CD4-positive, alpha-beta T cell treated with Interleukin-17A for 1 hour (primary cell): ENCODE measurements at regions not wholly inside any gene's neighbourhood (a gene's known extent, or its start where the extent isn't known, plus 50 kb on each side); places are given as distances from the start of the nearest gene placed in this dataset.

Source experiments
- DNase-seq: peaks from one replicate; pipeline ENCODE4 v3.0.0-alpha.2; 2020

DNA sequence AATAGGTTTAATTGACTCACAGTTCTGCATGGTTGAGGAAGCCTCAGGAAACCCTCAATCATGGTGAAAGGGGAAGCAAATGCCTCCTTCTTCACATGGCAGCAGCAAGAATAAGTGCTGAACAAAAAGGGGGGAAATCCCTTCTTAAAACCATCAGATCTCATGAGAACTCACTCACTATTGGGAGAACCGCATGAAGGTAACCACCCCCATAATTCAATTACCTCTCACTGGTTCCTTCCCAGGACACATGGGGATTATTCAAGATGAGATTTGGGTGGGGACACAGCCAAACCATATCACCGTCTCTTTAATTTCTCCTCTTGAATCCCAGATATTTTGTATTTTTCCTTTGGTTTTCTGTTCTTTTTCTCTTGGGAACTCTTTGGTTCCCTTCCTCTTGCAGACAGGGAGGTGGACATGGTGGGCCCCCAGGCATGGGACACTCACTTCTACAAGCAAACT, 223.6 kb downstream of the TBXT start:
- no peak for DNase-seq

DNA sequence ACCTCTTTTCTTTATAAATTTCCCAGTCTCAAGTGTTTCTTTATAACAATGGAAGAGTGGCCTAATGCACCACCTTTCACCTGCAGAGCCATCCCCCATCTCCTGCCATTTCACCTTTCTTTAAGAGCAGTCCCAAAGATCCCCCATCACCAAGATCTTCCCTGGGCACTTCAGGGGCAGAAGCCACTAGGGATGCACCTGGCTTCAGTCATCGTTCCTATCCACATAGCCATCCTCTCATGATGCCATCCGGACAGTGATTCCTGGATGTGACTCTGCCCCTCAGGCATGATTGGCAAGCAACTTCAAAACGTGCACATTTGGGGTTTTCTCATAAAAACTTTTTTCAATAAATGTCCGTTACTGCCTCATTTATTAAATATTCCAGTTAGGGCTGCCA, 225.9 kb downstream of the TBXT start:
- DNase-seq: no peak

DNA sequence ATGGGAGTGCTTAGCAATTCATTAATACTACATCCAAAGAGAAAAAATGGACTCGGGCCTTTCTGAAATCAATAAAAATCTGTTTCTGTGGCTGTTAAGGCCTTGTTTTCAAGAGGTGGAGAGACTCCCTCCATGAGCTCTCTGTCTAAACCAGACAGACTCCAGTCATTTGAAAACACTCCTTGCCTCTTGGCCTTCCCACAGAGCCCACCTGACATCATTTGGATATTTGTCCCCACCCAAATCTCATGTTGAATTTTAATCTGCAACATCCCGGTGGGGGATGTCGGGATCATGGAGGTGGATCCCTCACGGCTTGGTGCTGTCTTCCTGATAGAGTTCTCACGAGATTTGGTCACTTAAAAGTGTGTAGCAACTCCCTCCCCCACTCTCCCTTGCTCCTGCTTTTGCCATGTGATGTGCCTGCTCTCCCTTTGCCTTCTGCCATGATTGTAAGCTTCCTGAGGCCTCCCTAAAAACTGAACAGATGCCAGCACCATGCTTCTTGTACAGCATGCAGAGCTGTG, 226.3 kb downstream of the TBXT start:
- DNase-seq: no peak

DNA sequence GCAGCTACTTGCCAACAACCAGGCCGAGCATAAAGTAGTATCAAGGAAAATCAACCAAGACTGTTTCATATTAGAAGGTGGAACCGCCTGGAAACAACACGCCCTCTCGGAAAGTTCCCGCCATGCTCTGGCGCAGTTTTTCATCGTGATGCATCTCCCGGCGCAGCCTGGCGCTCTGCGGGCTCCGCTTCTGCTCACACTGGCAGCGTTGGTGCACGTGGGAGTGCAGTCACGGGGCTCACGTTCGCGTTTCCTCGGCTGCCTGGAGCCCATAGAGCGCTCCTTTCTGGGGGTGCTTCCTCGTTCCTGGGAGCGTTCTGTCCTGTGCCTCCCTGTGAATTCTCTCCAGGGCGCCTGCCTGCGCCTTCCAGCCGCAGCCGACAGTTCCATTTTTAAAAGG, 227.3 kb downstream of the TBXT start:
- DNase-seq: no peak

DNA sequence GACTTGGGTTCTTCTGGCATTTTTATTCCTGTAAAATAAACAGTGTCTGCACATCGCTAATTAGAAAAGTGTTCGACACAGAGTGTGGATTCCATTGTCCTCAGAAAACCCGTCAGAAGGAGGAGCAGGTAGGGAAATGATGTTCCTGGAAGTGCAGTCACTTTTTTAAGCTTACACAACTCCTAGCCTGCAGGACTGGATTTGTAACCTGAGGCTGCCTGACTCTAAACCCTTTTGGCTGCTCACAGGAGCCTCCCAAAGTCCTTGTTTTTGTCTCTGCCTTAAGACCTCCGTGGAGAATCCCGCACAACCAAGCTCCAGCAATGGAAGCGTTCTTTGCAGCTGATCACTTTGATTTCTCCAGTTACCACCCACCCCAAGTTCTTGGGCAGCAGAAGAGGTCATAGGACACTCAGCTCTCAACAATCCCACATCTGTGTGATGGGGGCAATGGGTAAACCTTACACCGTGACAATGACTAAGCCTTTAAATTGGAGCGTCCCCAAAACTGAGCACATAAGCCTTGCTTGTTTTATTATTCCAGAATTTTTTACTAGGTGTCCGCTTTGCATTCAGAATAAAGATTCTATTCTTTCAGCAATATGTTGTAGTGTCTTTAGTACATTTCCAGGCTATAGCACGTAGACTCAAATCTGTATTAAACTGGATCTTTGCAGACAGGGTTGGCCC, 227.9 kb downstream of the TBXT start:
- no peak for DNase-seq

DNA sequence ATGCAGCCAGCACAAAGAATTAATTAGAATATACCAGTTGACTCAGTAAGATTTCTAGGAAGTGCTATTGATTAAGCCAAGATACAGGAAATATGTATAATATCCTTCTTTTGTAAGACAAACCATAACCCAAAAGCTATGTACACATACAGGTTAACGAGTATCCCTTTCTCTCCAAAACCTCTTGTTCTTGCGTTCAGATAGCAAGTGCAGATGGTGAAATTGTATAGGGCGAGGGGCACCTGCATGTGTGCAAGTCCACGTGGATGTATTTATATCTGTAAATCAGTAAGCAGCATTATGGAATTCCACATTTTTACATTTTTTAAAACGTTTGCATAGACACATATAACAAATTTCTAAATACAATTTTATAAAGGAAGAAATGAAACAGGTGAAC, 228.6 kb downstream of the TBXT start:
- no peak for DNase-seq

DNA sequence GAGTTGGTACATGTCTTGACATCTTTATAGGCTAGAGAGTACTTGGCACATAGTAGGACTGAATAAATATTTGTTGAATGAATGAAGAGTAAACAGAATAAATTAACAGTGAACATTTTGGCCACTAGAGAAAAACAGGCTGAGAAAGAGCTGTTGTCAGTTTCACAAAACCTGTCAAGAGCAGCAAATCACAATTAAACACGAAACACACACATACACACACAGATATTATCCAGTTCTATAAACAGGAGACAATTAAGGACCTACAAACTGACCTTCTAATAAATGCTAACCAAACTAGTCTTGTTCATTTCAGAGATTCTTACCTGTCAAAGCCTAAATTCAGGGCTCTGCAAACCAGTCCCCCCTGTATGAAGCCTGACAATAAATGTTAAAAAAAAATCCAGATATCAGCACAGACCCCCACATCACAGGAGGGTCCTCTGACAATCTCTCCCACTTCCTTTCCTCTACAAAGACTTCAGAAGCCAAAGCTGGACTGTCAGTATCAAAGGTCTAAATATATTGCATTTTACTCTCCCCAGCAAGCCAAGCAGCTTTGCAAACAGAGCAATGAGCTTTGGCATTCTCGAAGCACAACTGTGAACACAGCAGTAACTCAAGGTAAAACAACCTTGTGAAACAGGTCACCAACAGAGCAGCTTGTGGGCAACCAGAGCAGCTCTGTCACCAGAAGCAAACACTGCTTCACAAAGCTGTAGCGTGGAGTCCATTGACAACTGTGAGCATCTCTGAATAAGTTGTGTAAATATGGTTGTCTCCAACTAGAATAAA, 229.9 kb downstream of the TBXT start:
- DNase-seq: no peak

DNA sequence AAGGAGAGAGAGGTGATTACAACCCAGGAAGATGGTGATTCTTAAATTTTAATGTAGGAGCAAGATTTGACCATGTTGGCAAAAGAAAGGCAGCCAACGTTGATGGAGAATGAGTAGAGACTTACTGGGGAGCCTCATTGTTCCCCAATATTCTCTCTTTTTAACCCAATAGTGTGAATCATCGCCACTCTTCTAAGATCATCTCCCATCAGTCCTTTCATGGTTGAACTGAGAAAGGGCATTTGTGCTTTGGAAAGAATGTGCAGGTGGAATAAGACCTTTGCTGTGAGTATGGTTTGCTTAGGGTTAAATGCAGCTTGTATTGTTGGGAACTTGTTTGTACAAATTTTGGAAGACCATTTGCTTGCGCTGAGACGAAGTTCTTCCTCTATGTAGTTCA, 231.0 kb downstream of the TBXT start:
- DNase-seq: no peak

DNA sequence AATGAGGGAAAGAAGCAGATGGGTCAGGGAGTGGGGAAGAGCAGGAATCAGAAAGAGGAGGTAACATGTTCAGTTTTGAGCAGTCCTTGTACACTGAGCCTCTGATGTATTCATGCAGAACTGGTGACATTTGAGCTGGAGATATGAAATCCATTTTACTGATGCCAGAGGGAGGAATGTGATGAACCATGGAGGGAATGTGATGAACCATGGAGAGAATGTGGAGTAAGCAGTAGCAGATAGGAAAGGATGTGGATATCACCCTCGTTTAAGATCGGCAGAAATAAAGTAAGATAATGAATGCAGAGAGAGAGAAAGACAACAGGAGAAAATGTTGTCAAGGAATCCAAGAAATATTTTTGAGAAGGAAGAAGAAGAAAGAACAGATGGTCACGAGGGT, 231.6 kb downstream of the TBXT start:
- DNase-seq: no peak

DNA sequence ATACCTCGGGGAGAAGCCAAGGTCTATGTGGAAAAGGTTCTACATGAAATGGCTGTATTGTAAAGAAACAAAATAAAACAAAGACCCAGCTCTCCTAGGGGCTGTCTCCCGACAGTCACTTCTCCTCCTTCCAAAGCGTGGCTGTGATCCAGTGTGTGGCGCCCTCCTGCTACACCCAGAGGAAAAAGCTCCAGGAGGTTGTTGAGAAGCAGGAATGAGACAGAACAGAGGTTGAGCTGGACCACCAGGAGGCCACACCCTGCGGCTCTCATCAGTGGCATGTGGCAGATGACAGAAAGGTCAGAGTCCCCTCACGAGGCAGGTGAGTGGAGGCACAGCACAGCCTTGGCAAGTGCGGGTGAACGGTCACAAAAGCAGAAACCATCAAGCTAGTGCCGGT, 236.0 kb downstream of the TBXT start:
- no peak for DNase-seq

DNA sequence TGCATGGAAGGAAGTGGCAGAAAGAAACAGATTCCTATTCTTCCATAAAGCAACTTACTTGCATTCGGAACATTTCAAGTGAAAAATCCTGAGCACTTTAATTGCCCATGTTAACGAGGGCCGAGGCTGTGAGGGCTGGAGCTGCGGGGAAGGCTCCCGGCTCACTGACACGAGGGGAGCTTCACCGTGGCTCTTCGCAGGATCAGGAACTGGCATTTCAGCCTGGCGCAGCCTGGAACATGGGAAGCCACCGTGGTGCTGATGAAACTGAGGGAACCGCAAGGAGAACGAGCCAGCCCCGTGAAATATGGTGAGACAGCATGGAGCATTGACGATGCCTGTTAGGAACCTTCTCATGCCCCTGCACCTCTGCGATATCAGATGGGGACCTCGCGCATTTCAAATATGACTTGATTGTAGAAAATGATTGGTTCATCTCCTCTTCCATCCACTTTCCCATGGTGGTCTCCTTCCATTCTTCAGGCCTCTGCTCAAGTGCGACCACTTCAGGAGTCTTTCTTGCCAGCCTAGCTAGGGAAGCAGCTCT, 236.9 kb downstream of the TBXT start:
- no peak for DNase-seq

DNA sequence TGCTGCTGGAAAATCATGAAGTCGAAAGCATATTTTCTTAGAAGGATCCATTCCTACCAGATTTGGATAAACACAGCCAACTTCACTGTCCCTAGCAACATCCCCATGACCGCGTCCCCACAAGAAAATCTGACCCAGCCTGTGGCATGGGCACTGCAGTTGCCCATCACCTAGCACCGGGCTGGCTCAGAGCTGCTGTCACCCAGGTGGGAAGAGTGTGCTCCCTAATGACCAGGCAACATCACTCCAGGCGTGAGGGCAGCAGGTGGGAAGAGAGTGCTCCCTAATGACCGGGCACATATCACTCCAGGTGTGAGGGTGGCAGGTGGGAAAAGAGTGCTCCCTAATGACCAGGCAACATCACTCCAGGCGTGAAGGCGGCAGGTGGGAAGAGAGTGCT, 238.0 kb downstream of the TBXT start:
- no peak for DNase-seq

DNA sequence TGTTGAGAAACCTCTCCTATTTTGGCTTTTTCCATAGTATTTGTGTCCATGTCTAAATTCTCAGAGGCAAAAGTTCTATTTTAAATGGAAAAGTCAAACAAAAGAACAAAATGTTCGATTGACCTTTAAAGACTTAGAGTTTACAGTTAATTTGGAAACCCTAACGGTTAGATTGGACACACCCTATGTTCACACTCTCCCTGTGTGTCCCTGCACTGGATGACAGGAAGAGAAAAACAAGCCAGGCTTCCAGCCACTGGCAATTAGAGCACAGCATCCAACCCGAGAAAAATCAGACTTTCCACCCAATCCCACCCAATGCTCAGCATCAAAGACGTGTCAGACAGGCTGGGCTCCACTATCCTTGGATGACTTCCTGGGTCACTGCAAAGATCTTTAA, 241.3 kb downstream of the TBXT start:
- no peak for DNase-seq

DNA sequence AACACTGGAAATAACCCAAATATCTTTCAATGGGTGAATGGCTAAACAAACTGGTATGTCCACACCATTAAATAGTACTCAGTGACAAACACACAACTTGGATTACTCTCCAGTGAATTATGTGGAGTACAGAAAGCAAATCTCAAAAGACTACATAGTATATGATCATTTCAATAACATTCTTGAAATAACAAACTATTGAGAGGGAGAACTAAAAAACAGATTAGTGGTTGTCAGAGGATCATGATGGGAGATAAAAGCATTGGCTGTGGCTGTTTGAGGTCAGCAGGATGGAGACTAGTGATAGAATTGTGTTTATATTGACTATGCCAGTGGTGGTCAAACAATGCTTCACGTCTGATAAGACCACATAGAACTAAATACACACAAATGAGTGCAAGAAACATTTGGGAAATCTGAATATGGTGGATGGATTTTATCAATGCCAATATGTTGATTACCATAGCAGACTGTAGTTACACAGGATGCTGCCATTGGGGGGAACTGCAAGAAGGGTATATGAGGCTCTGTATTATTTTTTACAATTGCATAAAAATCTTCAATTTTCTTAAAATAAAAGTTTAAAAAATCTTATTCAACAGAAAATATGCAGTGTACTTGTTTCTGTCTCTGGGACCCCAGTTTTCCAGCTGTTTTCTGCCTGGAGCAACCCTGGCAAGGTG, 242.0 kb downstream of the TBXT start:
- no peak for DNase-seq

DNA sequence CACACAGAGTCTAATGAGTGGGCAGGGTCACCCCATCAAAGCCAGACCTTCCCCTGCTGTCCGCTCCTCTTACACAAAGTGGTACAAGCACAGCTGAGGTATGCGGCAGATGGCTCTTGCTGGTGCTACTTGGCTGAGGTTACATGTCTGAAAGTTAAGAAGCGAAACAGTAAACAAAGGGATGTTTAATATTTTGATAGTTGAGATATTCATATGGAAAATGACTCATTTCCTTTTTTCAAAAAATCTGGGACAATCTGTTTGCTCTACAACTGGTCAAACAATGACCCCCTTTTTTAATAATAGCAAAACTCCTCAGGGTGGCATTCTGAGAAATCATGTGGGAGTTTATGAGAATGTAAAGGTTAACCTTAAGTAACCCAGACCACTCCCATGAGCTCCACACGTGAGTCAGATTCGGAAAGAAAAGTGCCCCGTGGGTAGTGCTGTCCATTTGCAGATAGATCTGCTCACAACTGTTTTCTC, 245.3 kb downstream of the TBXT start:
- DNase-seq: no peak

DNA sequence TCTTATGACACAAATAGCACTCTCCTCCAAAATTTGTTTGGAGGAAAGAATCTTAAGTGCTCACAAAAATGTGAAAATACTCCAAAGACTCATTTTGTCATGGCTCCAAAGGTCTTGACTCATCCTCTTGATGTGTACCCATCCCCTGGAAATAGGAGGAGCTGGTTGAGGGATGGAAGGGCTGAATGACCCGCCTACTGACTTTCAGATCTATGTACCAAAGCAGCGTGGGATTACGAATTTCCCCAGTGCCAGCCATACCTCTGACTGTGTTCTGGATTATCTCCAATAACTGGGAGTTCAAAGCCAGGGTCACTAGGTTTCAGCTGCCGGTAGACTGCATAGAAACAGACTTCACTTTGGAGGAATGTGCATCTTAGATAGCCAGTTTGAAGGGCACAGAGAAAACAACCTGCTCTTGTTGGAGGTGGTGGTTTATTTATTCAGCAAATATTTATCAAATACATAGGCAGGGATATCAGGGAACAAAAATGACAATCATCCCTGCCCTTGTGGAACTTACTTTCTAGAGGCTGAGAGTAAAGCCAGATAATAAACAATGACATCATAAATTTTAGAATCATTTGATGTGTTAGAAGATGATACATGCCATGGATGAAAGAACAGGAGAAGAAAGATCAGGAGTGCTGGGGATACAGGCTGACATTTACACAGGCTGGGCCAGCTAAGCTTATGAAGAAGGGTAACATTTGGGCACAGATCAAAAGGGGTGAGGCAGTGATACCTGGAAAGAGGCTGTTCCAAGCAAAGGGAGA, 246.6 kb downstream of the TBXT start:
- DNase-seq: no peak

DNA sequence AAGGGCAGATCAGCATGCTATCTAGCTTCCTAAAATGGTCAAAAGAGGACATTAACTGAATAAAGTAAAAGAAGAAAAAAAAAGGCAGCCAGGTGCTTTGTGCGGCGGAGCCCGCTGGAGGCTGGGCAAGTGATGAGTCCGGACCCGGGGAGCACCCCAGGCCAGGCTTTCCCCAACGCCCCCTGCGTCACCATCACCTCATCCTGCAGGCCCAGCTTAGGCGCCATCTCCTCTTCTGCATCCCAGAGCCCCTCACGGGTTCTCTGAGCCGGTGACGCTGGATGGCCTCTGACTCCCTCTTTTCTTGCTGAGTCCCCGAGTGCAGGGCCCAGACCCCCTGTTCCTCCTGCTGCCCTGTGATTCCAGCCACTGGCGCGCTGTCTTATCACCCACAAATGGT, 250.1 kb downstream of the TBXT start:
- no peak for DNase-seq

DNA sequence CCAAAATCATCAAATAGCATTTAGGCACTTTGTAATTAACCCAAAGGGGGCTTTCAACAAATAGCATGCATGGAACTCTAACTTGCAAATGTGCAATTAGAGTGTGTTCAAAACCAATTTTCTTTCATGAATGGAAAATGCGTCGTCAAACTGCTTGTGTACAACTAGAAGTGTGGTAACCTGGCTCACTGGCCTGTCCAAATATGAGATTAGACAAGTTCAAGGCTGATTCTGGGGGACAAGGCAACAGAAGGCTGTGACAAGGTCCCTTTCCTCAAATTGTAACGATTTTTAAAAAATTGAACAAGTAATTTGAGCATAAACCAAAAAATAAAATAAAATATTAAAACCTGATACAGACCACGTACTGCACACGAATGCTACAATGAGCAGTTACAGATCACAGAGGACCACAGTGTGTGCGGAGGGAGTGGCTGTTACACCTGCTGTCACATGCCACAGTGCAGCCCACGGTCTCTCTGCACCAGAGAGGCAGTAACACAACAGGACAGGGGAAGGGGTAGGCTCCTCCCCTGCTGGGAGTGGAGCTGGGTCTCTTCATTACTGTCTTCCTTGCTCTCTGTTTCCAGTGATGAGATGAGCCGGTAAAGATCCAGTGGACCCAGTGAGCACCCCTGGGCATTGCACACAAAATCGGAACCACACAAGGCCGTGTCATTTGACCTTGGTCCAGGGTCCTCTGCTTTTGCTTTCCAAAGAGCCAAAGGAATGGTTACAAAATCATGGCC, 252.2 kb upstream of the PDE10A start:
- no peak for DNase-seq

DNA sequence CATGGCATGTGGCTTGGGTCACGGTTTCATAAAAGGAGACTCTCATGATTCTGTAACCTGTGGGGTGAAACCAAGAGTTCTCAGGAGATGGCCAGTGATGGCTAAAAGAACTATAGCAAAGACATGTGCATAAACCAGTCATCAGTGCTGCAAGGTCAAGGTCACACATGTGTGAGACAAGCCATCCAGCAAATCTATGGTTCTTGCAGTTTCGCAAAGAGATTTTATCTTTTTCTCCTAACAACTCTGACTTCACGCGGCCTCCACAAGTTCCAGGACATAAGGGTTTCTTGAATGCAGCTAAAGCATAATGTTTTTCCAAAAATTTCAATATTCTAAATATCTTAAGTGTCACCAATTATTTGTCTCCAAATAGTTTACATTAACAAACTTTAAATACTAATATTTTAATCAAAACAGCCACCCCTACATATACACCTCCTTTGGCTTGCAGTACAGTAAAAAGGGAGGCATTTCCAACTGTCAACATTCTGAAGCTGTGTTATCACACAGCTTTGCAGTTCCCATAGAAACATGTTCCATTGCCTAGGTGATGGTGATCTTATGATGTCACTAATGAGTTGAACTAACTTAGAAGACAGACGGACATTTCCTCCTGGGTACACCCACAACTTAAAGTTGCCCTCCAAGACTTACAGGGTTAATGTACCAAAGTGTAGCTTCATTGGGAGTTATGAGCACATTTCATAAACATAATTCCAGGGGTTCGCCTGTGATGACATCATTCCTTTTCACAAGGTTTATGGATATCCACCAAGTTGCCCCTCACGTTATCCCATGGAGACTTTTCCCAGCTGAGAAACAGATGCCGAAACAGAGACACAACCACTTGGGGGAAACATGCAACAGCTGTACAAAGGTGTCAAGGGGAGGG, 250.9 kb upstream of the PDE10A start:
- DNase-seq: no peak

DNA sequence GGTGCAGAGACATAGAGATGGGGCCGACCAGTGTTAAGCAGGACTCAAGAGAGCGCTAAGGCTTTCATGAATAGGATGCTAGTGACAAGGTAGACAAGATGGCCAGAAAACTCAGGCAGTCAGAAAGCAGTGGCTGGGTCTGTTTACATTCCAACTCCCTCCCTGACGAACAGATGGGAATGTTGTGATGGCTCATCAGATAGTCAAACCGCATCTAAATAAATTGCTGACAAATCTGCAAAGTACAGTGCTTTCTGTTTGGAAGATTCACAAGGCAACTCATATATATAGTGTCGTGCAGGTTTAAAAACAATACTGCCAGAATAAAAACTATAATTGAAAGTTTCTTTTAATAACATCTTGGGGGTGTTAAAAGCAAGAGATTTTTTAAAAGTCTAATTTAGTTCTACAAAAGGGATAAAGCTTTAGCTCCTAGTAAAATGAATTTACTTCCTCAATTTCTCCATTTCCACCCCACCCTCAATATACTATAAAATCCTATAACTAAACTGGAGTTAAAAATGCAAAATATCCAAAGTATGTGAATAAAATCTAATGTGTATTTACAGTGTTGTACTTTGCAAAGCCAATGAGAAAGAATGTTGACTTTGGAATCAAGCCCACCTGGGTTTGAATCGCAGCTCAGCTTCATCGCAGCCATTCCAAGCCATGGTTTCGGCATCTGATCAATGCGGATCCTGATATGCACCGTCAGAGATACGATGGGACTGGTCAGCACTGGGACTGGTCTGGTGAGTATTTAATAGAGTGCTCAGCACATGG, 247.3 kb upstream of the PDE10A start:
- no peak for DNase-seq
